ENCODE measurements at regions not wholly inside any gene's neighbourhood (a gene's known extent, or its start where the extent isn't known, plus 50 kb on each side); places are given as distances from the start of the nearest gene placed in this dataset.

DNA sequence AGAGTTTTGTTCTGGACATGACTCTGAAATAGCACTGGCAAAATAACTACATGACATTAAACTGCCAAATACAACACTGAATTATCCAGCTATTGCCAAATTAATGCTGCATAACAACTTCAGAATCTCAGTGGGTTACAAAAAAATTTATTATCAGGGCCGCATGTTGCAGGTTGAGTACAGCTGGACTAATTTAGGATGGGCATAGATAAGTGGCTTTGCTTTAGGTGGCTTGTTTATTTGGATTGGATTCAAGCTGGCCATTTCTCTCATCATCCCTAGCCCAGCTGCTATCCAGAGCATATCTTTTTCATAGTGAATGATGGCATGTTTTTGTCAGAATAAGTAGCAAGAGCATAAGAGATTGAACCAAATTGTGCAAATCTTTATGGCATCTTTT lies 1277.1 kb downstream of the REEP3 start:
- no peak for TF ChIP-seq EZH2 (IDR thresholded peaks at IDR 0.05; ENCODE audit: borderline replicate concordance, insufficient read depth, low read depth, low read length, poor library complexity, severe bottlenecking)
- TF ChIP-seq, protein P1, sequence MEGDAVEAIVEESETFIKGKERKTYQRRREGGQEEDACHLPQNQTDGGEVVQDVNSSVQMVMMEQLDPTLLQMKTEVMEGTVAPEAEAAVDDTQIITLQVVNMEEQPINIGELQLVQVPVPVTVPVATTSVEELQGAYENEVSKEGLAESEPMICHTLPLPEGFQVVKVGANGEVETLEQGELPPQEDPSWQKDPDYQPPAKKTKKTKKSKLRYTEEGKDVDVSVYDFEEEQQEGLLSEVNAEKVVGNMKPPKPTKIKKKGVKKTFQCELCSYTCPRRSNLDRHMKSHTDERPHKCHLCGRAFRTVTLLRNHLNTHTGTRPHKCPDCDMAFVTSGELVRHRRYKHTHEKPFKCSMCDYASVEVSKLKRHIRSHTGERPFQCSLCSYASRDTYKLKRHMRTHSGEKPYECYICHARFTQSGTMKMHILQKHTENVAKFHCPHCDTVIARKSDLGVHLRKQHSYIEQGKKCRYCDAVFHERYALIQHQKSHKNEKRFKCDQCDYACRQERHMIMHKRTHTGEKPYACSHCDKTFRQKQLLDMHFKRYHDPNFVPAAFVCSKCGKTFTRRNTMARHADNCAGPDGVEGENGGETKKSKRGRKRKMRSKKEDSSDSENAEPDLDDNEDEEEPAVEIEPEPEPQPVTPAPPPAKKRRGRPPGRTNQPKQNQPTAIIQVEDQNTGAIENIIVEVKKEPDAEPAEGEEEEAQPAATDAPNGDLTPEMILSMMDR (IDR thresholded peaks at IDR 0.05): no peak

All from B cell (primary cell).